ENCODE measurements at regions not wholly inside any gene's neighbourhood (a gene's known extent, or its start where the extent isn't known, plus 50 kb on each side); places are given as distances from the start of the nearest gene placed in this dataset.

GRCh38 chr11:91837411-91838330 is 386.9 kb upstream of the FAT3 start:
- intact Hi-C loops (cut with DNase I), result no loop called here
- H3K4me3 ChIP-seq, result no peak overlapping the region
- WGBS, 2 donors, result 28 to 38% methylated on average over 2 of the region's 2 CpGs
- H3K27me3 ChIP-seq, result no peaks in the 10 kb centered on the region
- H3K4me1 ChIP-seq, result no peaks in the 10 kb centered on the region
- TF ChIP-seq, protein P1, sequence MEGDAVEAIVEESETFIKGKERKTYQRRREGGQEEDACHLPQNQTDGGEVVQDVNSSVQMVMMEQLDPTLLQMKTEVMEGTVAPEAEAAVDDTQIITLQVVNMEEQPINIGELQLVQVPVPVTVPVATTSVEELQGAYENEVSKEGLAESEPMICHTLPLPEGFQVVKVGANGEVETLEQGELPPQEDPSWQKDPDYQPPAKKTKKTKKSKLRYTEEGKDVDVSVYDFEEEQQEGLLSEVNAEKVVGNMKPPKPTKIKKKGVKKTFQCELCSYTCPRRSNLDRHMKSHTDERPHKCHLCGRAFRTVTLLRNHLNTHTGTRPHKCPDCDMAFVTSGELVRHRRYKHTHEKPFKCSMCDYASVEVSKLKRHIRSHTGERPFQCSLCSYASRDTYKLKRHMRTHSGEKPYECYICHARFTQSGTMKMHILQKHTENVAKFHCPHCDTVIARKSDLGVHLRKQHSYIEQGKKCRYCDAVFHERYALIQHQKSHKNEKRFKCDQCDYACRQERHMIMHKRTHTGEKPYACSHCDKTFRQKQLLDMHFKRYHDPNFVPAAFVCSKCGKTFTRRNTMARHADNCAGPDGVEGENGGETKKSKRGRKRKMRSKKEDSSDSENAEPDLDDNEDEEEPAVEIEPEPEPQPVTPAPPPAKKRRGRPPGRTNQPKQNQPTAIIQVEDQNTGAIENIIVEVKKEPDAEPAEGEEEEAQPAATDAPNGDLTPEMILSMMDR (IDR thresholded peaks at IDR 0.05), result no peak
- no peak for TF ChIP-seq POLR2A (IDR thresholded peaks at IDR 0.05)
- no peaks in the 10 kb centered on the region for H3K9me3 ChIP-seq
- no peak for DNase-seq
- no peak overlapping the region for H3K27ac ChIP-seq
- H3K36me3 ChIP-seq (replicated peaks in 1 of 2; ENCODE audit: insufficient read depth in 1 of 2, low read depth in 2 of 2), result no peaks in the 10 kb centered on the region
- ATAC-seq, result no peak

- WGBS, 2 donors, result 71 to 72% methylated on average over 3 of the region's 3 CpGs
- DNase-seq (no peak), ATAC-seq (no peak)
- Histone ChIP-seq H3K4me1 (no peaks in the 10 kb centered on the region), H3K36me3 (replicated peaks in 1 of 2; ENCODE audit: insufficient read depth in 1 of 2, low read depth in 2 of 2) (no peaks in the 10 kb centered on the region), H3K4me3 (no peak overlapping the region), H3K9me3 (no peaks in the 10 kb centered on the region), H3K27me3 (no peaks in the 10 kb centered on the region), H3K27ac (no peak overlapping the region)
- intact Hi-C loops (cut with DNase I), result no loop called here
- no peak for TF ChIP-seq POLR2A (IDR thresholded peaks at IDR 0.05)
- TF ChIP-seq, protein P1 (IDR thresholded peaks at IDR 0.05), result no peak
These were observed 389.5 kb upstream of the FAT3 start for GRCh38 chr11:91835051-91835560.

GRCh38 chr11:91828901-91829300 is 395.7 kb upstream of the FAT3 start:
- ATAC-seq (no peak), DNase-seq (no peak)
- H3K36me3 ChIP-seq (replicated peaks in 1 of 2; ENCODE audit: insufficient read depth in 1 of 2, low read depth in 2 of 2), result no peaks in the 10 kb centered on the region
- no peak overlapping the region for H3K4me3 ChIP-seq
- H3K4me1 ChIP-seq, result no peaks in the 10 kb centered on the region
- H3K27ac ChIP-seq, result no peak overlapping the region
- no peaks in the 10 kb centered on the region for H3K9me3 ChIP-seq
- 55 to 69% methylated on average over 4 of the region's 4 CpGs for WGBS, 2 donors
- no peaks in the 10 kb centered on the region for H3K27me3 ChIP-seq
- intact Hi-C loops (cut with DNase I), result no loop called here
- no peak for TF ChIP-seq POLR2A (IDR thresholded peaks at IDR 0.05)
- TF ChIP-seq, protein P1 (IDR thresholded peaks at IDR 0.05), result no peak

DNA sequence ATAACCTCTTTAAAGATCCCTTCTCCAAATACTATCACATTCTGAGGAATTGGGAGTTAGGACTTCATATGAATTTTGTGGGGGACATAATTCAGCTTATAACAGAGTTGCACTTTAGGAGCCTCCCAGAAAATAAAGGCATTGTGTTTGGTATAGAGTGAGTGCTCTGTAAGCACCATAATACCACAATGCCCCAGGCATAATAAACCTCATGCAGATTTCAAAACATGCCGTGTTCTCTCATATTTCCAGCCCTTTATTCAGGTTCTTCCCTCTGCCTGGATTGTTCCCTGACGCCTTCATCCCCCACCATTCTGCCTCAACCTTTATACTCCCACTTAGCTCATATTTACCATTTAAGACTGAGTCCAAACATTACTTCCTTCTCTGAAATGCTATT is 398.8 kb upstream of the FAT3 start:
- no peak for ATAC-seq
- no peak for TF ChIP-seq POLR2A (IDR thresholded peaks at IDR 0.05)
- TF ChIP-seq, protein P1 (IDR thresholded peaks at IDR 0.05), result no peak
- DNase-seq, result no peak
- Histone ChIP-seq H3K36me3 (replicated peaks in 1 of 2; ENCODE audit: insufficient read depth in 1 of 2, low read depth in 2 of 2) (no peaks in the 10 kb centered on the region), H3K9me3 (no peaks in the 10 kb centered on the region), H3K27me3 (no peaks in the 10 kb centered on the region), H3K27ac (no peak overlapping the region), H3K4me1 (no peaks in the 10 kb centered on the region), H3K4me3 (no peak overlapping the region)
- 56 to 61% methylated on average over 2 of the region's 2 CpGs for WGBS, 2 donors
- intact Hi-C loops (cut with DNase I), result no loop called here

Measured in body of pancreas (tissue), 4 donors.